A549 (cell line): ENCODE measurements at regions not wholly inside any gene's neighbourhood (a gene's known extent, or its start where the extent isn't known, plus 50 kb on each side); places are given as distances from the start of the nearest gene placed in this dataset.
"Not testable (repeated sequence)": the region's sequence is repeated elsewhere in the genome, so short reads cannot be mapped to it uniquely, and the experiment has no call there.

Experiments
- ATAC-seq, 2 experiments: fragments of 200-7000 bp in 1 of 2; fragments of >200 bp in 1 of 2; cut with Nextera tagmentation in 1 of 2; cut with Tn5 transposase in 1 of 2; 3 replicates each; pipeline versions ENCODE4 v1.8.0 to v1.9.1; 2018 to 2020; ENCODE audit warnings: mild to moderate bottlenecking in 1 of 2, moderate library complexity in 1 of 2
- CTCF ChIA-PET: fragments of 300-600 bp; sonication (Branson Sonifier 250); formaldehyde crosslinking; extraction: SDS; loops from one replicate; lab custom pipeline; 2021; ENCODE audit warnings: antibody characterized with exemption, inconsistent platforms; lab: Yijun Ruan, JAX
- POLR2A ChIA-PET: fragments of 350-600 bp; formaldehyde crosslinking; extraction: SDS; loops from one replicate; lab custom pipeline; 2021; ENCODE audit warnings: antibody characterized with exemption, inconsistent platforms; lab: Yijun Ruan, JAX
- DNase-seq, 2 experiments: peaks; one replicate each; pipeline versions ENCODE4 v3.0.0 to v3.0.0-alpha.2; 2011 to 2016; ENCODE audit warnings: low read depth in 1 of 2, low spot score in 1 of 2
- FAIRE-seq: peaks from 2 replicates; lab custom pipeline; 2011; peaks lifted over from hg19 to GRCh38; lab: Jason Lieb, UNC
- H3K27ac ChIP-seq, 2 experiments: fragments of >200 bp; sonication (Bioruptor Twin); formaldehyde crosslinking; 3 replicates each; pipeline ENCODE4 v1.5.1; 2016 to 2017
- H3K4me1 ChIP-seq: fragments of >200 bp; sonication (Bioruptor Twin); formaldehyde crosslinking; 3 replicates; pipeline ENCODE4 v1.6.1; 2016
- H3K4me2 ChIP-seq: fragments of >200 bp; sonication (Bioruptor Twin); formaldehyde crosslinking; 3 replicates; pipeline ENCODE4 v1.6.1; 2016
- H3K4me3 ChIP-seq: fragments of >200 bp; sonication (Bioruptor Twin); formaldehyde crosslinking; 3 replicates; pipeline ENCODE4 v1.5.1; 2016
- H3K9me3 ChIP-seq: fragments of >200 bp; sonication (Bioruptor Twin); formaldehyde crosslinking; 3 replicates; pipeline ENCODE4 v1.6.1; 2016
- CBX8 ChIP-seq: fragments of 200-600 bp; sonication (generic); IDR thresholded peaks from 2 replicates; pipeline ENCODE4 v1.6.1; 2016
- EHF ChIP-seq: fragments of 250-450 bp; sonication (Bioruptor Pico); IDR thresholded peaks from 2 replicates; pipeline ENCODE4 v1.5.0; 2020; ENCODE audit warnings: mild to moderate bottlenecking
- ESRRA ChIP-seq: fragments of 150-350 bp; IDR thresholded peaks from 2 replicates; pipeline ENCODE4 v1.6.1; 2014; ENCODE audit warnings: mild to moderate bottlenecking, low read length, borderline replicate concordance
- FOSB ChIP-seq: fragments of 250-450 bp; sonication (Bioruptor Pico); IDR thresholded peaks from 2 replicates; pipeline ENCODE4 v1.5.0; 2020; ENCODE audit warnings: mild to moderate bottlenecking, moderate library complexity
- FOXS1 ChIP-seq: fragments of 250-450 bp; sonication (Bioruptor Pico); IDR thresholded peaks from 2 replicates; pipeline ENCODE4 v1.5.0; 2020; ENCODE audit warnings: mild to moderate bottlenecking, moderate library complexity
- GATA3 ChIP-seq: IDR thresholded peaks from 2 replicates; pipeline ENCODE4 v1.6.1; 2012; ENCODE audit warnings: borderline replicate concordance
- JUN ChIP-seq, 2 experiments: fragments of >200 bp; sonication (Bioruptor Twin); formaldehyde crosslinking; IDR thresholded peaks; 2 replicates in 1 of 2; 3 replicates in 1 of 2; pipeline ENCODE4 v1.6.1; 2016 to 2017
- KDM1A ChIP-seq: fragments of 200-600 bp; sonication (generic); IDR thresholded peaks from 2 replicates; pipeline ENCODE4 v1.6.1; 2016; ENCODE audit warnings: low read depth, mild to moderate bottlenecking
- MAFK ChIP-seq: fragments of 450-650 bp; IDR thresholded peaks from 2 replicates; pipeline ENCODE4 v1.6.1; 2014; ENCODE audit not compliant: partially characterized antibody
- NFE2L2 ChIP-seq: fragments of 150-350 bp; conservative IDR thresholded peaks from 2 replicates; pipeline ENCODE4 v1.6.1; 2014; ENCODE audit warnings: low read length
- NPAS2 ChIP-seq: fragments of 250-450 bp; sonication (Bioruptor Pico); IDR thresholded peaks from 2 replicates; pipeline ENCODE4 v1.8.0; 2022; ENCODE audit warnings: mild to moderate bottlenecking, moderate library complexity, borderline replicate concordance
- PHF8 ChIP-seq: fragments of 200-600 bp; sonication (generic); IDR thresholded peaks from 2 replicates; pipeline ENCODE4 v1.6.1; 2016; ENCODE audit warnings: low read depth, mild to moderate bottlenecking, antibody characterized with exemption, moderate library complexity, borderline replicate concordance
- RCOR1 ChIP-seq: fragments of 150-350 bp; IDR thresholded peaks from 2 replicates; pipeline ENCODE4 v1.6.1; 2014; ENCODE audit warnings: antibody characterized with exemption, low read length, low read depth
- REST ChIP-seq: fragments of 200-600 bp; sonication (generic); IDR thresholded peaks from 2 replicates; pipeline ENCODE4 v1.6.1; 2016; ENCODE audit warnings: antibody characterized with exemption, mild to moderate bottlenecking, moderate library complexity
- RFX5 ChIP-seq: fragments of 450-650 bp; IDR thresholded peaks from 2 replicates; pipeline ENCODE4 v1.7.1; 2014; ENCODE audit warnings: antibody characterized with exemption, mild to moderate bottlenecking, moderate library complexity
- SREBF2 ChIP-seq: fragments of 450-650 bp; IDR thresholded peaks from 2 replicates; pipeline ENCODE4 v1.6.1; 2014; ENCODE audit warnings: mild to moderate bottlenecking, moderate library complexity
- ZSCAN20 ChIP-seq: fragments of 250-450 bp; sonication (Bioruptor Pico); IDR thresholded peaks from 2 replicates; pipeline ENCODE4 v1.8.0; 2022; ENCODE audit warnings: mild to moderate bottlenecking, moderate library complexity
- WGBS: methylation state at CpG from one replicate; pipeline ENCODE4 v1.1.6; 2017; ENCODE audit errors: missing lambda C conversion rate; 5-methylcytosine and 5-hydroxymethylcytosine counted together
- TF ChIP-seq, protein P1 (sequence below): fragments of 250-450 bp; sonication (Bioruptor Pico); IDR thresholded peaks from 2 replicates; pipeline ENCODE4 v1.5.0; 2021; ENCODE audit warnings: mild to moderate bottlenecking, moderate library complexity, borderline replicate concordance
- TF ChIP-seq, protein P2 (sequence below): fragments of >200 bp; sonication (Bioruptor Twin); formaldehyde crosslinking; IDR thresholded peaks from 2 replicates; pipeline ENCODE4 v1.6.1; 2016

- DNase-seq (no peak), FAIRE-seq (no peak), ATAC-seq (no peak)
- TF ChIP-seq ESRRA: no peak
- TF ChIP-seq JUN (IDR thresholded peaks at IDR 0.05): no peak
- TF ChIP-seq RCOR1: no peak
- no peak for TF ChIP-seq REST
- no peaks in the 10 kb centered on the region for H3K9me3 ChIP-seq
- H3K4me1 ChIP-seq: no peaks in the 10 kb centered on the region
- POLR2A ChIA-PET: no interaction called here
- H3K4me3 ChIP-seq: no peak overlapping the region
- CTCF ChIA-PET: no interaction called here
- no peak overlapping the region for H3K27ac ChIP-seq
- H3K4me2 ChIP-seq: no peak overlapping the region
- WGBS: 0% methylated on average over 2 of the region's 2 CpGs
Measured at GRCh38 chr2:78162202-78162601, 640.0 kb upstream of the LRRTM4 start.

GRCh38 chr2:78172157-78172556 lies 650.0 kb upstream of the LRRTM4 start:
- H3K4me2 ChIP-seq, ATAC-seq, H3K27ac ChIP-seq, H3K4me1 ChIP-seq, H3K4me3 ChIP-seq, DNase-seq, FAIRE-seq, CTCF ChIA-PET, POLR2A ChIA-PET: not testable (repeated sequence)
- 42% methylated on average over 9 of the region's 9 CpGs for WGBS
- peaks cover 13% of the 10 kb centered on the region; the same call in 1 of the 3 replicates for H3K9me3 ChIP-seq

GRCh38 chr2:78175645-78176044 lies 653.5 kb upstream of the LRRTM4 start:
- POLR2A ChIA-PET: no interaction called here
- TF ChIP-seq FOXS1 (CRISPR knock-in tag) (no peak), SREBF2 (no peak), ZSCAN20 (no peak), KDM1A (no peak), RFX5 (no peak), NPAS2 (CRISPR knock-in tag) (no peak), CBX8 (no peak), FOSB (no peak), PHF8 (no peak), GATA3 (no peak), EHF (CRISPR knock-in tag) (no peak), NFE2L2 (no peak), MAFK (no peak)
- TF ChIP-seq, protein P1, sequence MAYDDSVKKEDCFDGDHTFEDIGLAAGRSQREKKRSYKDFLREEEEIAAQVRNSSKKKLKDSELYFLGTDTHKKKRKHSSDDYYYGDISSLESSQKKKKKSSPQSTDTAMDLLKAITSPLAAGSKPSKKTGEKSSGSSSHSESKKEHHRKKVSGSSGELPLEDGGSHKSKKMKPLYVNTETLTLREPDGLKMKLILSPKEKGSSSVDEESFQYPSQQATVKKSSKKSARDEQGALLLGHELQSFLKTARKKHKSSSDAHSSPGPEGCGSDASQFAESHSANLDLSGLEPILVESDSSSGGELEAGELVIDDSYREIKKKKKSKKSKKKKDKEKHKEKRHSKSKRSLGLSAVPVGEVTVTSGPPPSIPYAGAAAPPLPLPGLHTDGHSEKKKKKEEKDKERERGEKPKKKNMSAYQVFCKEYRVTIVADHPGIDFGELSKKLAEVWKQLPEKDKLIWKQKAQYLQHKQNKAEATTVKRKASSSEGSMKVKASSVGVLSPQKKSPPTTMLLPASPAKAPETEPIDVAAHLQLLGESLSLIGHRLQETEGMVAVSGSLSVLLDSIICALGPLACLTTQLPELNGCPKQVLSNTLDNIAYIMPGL (CRISPR knock-in tag): no peak
- TF ChIP-seq, protein P2, sequence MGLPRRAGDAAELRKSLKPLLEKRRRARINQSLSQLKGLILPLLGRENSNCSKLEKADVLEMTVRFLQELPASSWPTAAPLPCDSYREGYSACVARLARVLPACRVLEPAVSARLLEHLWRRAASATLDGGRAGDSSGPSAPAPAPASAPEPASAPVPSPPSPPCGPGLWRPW: no peak
- TF ChIP-seq, all 56 proteins: peak for 0
- WGBS: 9% methylated on average over 2 of the region's 2 CpGs

More at GRCh38 chr2:78175645-78176044, 653.5 kb upstream of the LRRTM4 start:
- H3K27ac ChIP-seq: no peak overlapping the region
- H3K9me3 ChIP-seq: peaks cover 3% of the 10 kb centered on the region; the same call in 1 of the 3 replicates
- no peak overlapping the region for H3K4me3 ChIP-seq
- CTCF ChIA-PET: no interaction called here
- no peak for ATAC-seq
- DNase-seq: no peak
- H3K4me1 ChIP-seq: no peaks in the 10 kb centered on the region
- no peak for FAIRE-seq
- no peak overlapping the region for H3K4me2 ChIP-seq
